ENCODE measurements at regions not wholly inside any gene's neighbourhood (a gene's known extent, or its start where the extent isn't known, plus 50 kb on each side); places are given as distances from the start of the nearest gene placed in this dataset.

GRCh38 chr22:47736186-47737034, 974.0 kb downstream of the TBC1D22A start:
- TF ChIP-seq CTCF (IDR thresholded peaks at IDR 0.05; ENCODE audit: extremely low read depth, missing control alignments): no peak
- no peak for DNase-seq (ENCODE audit: low spot score)

GRCh38 chr22:47734511-47734910, 972.1 kb downstream of the TBC1D22A start:
- no peak for DNase-seq (ENCODE audit: low spot score)
- no peak for TF ChIP-seq CTCF (IDR thresholded peaks at IDR 0.05; ENCODE audit: extremely low read depth, missing control alignments)

GRCh38 chr22:47727641-47728040, 965.2 kb downstream of the TBC1D22A start:
- no peak for DNase-seq (ENCODE audit: low spot score)
- TF ChIP-seq CTCF (IDR thresholded peaks at IDR 0.05; ENCODE audit: extremely low read depth, missing control alignments): no peak

GRCh38 chr22:47724751-47725150, 962.3 kb downstream of the TBC1D22A start:
- no peak for TF ChIP-seq CTCF (IDR thresholded peaks at IDR 0.05; ENCODE audit: extremely low read depth, missing control alignments)

GRCh38 chr22:47724030-47724429, 961.6 kb downstream of the TBC1D22A start:
- TF ChIP-seq CTCF (IDR thresholded peaks at IDR 0.05; ENCODE audit: extremely low read depth, missing control alignments): no peak
- no peak for DNase-seq (ENCODE audit: low spot score)

More at GRCh38 chr22:47724751-47725150, 962.3 kb downstream of the TBC1D22A start:
- no peak for DNase-seq (ENCODE audit: low spot score)

GRCh38 chr22:47718337-47718736, 955.9 kb downstream of the TBC1D22A start:
- no peak for DNase-seq (ENCODE audit: low spot score)
- no peak for TF ChIP-seq CTCF (IDR thresholded peaks at IDR 0.05; ENCODE audit: extremely low read depth, missing control alignments)

DNA sequence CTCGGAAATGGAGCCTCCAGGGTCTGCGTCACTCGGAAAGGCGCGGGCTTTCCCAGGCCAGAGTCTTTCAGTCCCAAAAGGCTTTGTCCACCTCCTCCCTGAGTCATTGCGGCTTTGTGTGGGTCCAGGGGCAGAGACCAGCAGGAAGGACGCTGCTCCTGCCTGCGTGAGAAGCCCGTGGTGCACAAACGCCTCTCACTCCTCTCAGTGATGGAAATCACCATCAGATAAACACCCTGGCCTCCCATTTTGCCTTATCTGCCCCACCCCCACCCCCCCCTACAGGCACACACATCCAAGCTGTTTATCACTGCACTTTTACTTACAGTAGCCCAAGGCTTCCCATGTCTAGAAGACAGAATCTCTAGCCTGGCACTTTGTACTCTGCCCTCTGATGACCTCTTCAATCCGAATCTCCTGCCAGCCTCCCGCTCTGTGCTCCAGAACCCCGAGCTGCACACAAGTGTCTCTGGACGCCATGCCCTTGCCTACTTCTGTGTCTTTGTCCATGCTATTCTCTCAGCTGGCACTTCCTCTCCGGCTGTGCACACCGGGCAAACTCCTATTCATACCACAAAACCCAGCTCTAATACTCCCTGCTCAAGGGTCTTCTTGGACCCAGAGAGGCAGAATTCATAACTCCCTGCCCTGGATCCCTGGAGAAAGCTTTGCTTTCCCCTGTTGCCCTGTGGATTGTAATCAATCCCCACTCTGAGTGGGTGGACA, 954.6 kb downstream of the TBC1D22A start:
- TF ChIP-seq CTCF (IDR thresholded peaks at IDR 0.05; ENCODE audit: extremely low read depth, missing control alignments): no peak
- no peak for DNase-seq (ENCODE audit: low spot score)

Measured in GM20000 (cell line).